Superior temporal gyrus (tissue), 1 donor: ENCODE measurements at regions not wholly inside any gene's neighbourhood (a gene's known extent, or its start where the extent isn't known, plus 50 kb on each side); places are given as distances from the start of the nearest gene placed in this dataset.

Experiments
- DNase-seq: peaks from one replicate; pipeline ENCODE4 v3.0.0-alpha.2; 2016; ENCODE audit errors: extremely low spot score

DNA sequence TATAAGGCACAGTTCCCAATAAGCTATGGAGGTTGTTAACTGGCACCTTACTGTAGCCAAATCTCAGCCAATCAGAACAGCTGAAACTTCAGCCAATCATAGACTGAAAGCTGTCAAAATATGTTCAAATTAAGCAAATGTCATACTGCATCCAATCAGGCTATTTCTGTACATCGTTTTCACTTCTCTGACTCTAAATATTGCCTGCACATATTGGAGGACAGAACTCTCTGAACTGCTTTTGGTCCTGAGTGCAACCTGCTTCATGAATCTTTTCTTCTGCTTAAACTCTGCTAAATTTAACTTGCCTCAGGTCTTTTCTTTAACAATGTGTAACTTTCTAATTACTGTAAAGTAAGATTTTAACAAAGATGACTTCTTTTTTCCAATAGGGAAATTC, 1198.9 kb upstream of the PCDH7 start:
- DNase-seq: no peak

DNA sequence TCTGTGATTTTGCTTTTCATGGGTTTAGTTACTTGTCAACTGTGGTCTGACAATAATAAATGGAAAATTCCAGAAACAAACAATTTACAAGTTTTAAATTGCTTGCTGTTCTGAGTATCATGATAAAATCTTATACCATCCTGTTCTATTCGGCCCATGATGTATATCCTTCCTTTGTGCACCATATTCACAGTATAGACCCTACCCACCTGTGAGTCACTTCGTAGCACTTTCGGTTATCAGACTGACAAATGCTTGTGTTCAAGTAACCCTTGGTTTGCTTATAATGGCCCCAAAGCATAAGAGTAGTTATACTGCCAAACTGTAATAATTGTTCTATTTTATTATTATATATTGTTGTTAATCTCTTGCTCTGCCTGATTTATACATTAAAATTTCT, 1183.4 kb upstream of the PCDH7 start:
- DNase-seq: no peak

DNA sequence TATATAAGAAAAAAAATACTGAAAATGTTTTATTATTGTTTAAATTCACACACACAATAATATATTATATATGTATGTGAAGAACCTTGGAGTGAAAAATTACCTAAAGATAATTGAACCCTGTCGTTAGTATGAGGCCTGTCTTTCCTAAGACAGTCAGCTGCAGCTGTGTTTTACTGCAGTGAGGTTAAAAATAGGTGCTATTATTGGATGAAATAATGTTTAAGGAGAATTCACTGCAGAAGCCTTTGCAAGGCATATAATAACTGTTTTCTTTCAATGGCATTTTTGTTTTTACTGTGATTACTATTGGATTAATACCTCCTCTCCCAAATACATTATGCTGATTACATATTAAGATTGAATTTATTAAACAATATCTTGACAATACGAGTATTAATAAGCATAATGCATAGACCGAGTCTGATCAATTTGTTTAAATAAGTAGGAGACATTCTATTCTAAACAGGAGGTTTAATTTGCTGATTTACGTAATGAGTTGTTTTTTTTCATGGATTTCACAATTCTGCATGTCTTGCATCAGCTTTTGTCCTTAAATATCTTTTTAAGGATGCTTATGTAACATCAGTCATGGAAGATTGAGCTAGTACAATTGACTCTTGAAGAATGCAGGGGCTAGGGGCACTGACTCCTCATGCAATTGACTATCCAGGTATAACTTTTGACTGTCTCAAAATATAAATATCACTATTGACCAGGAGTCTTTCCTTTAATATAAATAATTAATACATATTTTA, 1181.1 kb upstream of the PCDH7 start:
- DNase-seq: no peak

DNA sequence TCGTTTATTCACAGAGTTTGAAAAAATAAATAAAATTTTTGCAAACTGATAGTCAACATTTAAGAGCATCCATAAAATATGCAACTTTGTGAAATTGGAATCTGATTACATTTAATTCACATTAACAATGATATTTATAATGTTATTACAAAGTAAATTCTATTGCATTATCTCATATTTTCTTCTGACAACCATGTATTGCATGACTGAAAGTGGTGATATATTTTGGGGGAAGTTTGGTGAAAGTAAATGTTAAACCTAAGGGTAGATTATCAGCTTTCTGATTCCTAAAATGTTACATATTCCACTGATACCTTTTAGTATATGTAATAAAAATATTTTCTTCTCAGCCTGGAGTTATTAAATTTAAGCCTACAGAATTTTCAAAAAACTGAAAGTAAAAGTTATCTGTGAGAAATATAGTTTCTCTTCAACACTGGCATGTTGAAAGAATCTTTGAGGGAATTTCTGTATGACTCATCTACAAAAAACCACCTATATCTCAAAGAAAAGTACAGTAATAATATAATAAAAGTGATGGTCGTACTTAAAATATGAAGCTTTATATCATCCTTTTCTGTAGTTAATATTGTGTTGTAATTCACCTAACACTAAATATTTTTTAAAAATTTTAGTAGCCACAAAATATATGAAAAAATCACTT, 1179.6 kb upstream of the PCDH7 start:
- DNase-seq: no peak

GRCh38 chr4:29541757-29542156, 1178.4 kb upstream of the PCDH7 start:
- DNase-seq: no peak

DNA sequence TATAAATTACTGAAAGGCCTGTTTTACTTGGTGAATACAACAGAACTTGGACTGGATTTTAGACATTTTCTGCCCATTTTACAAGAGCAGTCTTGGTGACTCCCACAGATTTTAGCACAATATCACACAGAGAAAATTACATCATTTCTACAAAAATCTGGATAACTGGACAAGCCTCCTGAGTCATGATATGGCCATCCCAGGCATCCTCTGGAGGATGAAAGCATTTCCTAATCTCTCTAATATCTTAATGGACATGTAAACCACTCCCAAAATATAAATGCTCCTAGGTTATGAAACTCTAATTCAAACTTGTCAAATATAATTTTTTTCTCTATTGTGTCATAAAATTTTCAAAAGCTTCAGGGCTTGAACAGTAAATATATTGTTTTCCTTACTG, 1170.8 kb upstream of the PCDH7 start:
- DNase-seq: peak; percentile 46

DNA sequence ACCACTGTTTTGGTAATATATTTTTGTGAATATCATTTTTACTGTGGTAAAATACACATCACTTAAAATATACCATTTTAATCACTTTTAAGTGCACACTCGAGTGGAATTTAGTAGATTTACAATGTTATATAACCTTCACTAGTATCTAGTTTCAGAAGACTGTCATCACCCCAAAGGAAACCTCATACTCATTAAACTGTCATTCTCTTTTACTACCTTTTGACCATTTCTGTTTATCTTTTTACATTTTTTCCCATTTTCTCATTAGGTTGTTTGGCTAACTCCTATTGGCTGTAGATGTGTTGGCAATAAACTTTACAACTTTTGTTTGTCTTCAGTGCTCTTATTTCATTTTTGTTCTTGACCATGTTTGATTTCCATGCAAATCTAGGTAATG, 1168.3 kb upstream of the PCDH7 start:
- DNase-seq: no peak

DNA sequence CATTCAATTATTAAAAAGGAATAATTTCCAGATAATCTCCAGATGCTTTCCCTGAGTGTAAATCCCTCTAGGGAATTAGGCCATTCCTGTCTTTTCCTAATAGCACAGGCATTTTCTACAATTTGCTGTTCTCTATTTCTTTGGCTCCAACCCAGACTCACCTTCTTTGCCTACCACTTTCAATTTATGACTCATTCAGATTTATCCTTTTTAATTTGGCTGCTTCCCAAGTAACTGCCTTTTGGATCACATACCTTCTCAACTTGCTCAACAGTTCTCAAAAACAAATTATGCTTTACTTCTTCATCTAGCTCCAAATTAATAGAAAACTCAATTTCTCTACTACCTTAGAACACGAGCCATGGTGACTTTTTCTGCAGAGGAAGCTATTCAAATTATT, 1166.3 kb upstream of the PCDH7 start:
- DNase-seq: no peak

GRCh38 chr4:29558789-29559188, 1161.4 kb upstream of the PCDH7 start:
- peak; percentile 74 for DNase-seq

GRCh38 chr4:29559286-29559685, 1160.9 kb upstream of the PCDH7 start:
- no peak for DNase-seq

GRCh38 chr4:29560452-29560851, 1159.7 kb upstream of the PCDH7 start:
- DNase-seq: no peak

DNA sequence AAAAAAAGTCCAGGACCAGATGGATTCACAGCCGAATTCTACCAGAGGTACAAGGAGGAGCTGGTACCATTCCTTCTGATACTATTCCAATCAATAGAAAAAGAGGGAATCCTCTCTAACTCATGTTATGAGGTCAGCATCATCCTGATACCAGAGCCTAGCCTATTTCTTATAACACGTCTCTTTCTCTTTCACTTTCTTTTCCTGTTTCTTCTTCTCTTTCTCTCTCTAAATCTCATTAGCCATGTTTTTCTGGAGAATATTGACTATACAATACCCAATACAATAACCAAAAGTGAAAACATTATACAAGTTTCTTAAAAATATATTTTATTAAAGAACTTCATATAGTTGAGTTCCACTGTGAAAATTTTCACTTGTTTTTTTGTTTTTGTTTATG, 1154.9 kb upstream of the PCDH7 start:
- DNase-seq: no peak

DNA sequence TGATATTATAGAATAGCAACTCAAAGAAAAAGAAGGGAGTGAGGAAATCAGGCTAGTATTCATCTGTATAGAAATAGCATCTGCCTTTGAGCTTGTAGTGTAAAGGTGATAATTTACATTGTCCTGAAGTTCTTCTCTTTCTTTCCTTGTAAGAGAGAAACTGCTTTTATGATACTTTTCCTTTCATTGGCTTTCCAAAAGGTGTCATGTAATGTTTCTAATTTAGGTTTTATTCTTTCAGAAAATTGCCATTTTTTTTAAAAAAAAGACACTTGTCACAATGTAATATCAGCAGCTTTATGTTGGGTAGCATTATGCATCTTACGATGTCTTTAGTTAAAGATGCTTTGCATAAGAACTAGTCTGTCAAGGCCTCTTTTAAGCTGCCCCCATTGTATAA, 1153.8 kb upstream of the PCDH7 start:
- DNase-seq: no peak

DNA sequence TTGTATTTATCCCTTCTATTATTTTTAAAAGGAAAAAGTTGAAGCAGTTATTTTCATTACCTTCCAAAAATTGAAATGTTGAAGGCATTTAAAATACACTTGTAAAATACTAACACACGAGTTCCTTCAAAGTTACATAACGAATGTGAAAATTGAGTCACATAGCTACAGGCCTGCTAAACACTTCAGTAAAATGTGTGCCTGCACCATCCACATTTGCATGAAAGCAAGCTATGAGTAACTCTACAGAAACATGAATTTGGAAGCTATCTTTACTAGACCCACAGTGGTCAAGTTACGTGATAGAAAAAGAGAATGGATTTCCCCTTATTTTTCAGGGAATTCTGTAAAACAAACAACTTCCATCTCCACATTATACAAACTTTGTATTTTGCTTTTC, 1148.8 kb upstream of the PCDH7 start:
- DNase-seq: no peak

GRCh38 chr4:29578329-29578728, 1141.8 kb upstream of the PCDH7 start:
- no peak for DNase-seq

DNA sequence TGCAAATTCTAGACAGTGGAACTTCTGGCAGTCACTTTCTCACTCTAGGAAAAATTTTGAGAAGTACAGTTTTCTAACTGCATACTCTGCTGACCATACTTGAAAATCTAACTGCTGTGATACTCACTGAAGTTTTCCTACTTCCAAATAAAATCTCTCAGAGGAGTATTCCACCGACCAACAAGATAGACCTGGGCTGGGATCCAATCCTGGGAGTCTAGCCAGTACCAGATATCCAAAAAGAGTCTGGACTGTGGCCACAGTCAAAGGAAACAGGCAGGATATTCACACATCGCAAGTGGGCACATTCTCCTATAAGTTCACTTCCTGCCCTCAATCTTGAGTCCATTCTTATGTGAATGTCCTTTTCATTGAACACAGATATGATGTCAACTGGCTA, 1138.7 kb upstream of the PCDH7 start:
- DNase-seq: peak; percentile 71

DNA sequence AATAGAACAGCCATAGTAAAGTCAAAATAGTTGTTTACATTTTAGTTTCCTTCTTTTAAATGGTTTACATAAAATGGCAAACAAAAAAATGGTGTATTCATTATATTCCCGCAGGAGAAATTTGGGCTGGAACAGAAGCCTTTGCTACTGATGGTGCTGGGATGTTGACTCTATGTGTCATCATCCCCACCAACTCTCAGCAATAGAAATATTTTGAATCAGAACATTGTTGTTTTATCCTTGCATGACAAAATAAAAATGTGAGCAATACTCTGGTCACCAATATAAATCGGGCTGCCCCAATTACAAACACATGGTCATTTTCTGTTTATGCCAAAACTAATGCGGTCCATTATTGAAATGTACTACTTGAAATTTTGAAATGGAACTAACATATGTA, 1131.6 kb upstream of the PCDH7 start:
- DNase-seq: no peak

- DNase-seq: no peak
These were observed 1123.9 kb upstream of the PCDH7 start for GRCh38 chr4:29596228-29596627.

- no peak for DNase-seq
These were observed 1101.0 kb upstream of the PCDH7 start for GRCh38 chr4:29619168-29619567.

- no peak for DNase-seq
These were observed 1088.0 kb upstream of the PCDH7 start for GRCh38 chr4:29632199-29632598.

GRCh38 chr4:29636961-29637360, 1083.2 kb upstream of the PCDH7 start:
- no peak for DNase-seq

- no peak for DNase-seq
These were observed 1066.9 kb upstream of the PCDH7 start for GRCh38 chr4:29653221-29653620.

- no peak for DNase-seq
These were observed 1039.5 kb upstream of the PCDH7 start for GRCh38 chr4:29680644-29681043.

DNA sequence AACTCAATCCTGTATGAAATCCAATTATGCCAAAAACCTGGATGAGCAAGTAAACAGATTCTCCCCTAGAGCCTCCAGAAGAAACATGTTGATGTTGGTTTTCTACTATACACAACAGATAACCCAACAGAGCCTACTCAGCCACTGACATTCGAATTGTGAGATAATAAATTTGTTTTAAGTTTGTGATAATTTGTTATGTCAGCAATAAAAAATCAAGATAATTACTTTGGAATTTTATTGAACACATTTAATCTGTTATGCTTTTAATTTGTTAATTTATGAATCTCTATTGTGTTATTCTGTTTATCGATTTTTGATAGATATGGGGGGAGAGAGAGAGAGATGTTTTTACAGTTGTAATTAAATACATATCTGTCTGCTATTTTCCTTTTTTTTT, 1016.1 kb upstream of the PCDH7 start:
- DNase-seq: no peak
